ENCODE measurements at regions not wholly inside any gene's neighbourhood (a gene's known extent, or its start where the extent isn't known, plus 50 kb on each side); places are given as distances from the start of the nearest gene placed in this dataset.

- no peaks in the 10 kb centered on the region for H3K27me3 ChIP-seq (replicated peaks)
- no peak for DNase-seq (ENCODE audit: low read depth in 1 of 2, low spot score in 2 of 2)
Measured at GRCh38 chr4:175871774-175872405, 59.8 kb upstream of the GPM6A start.

GRCh38 chr4:175873707-175874106, 61.6 kb upstream of the GPM6A start:
- H3K36me3 ChIP-seq: no peaks in the 10 kb centered on the region
- H3K9me3 ChIP-seq (replicated peaks): no peaks in the 10 kb centered on the region
- no peak for DNase-seq (ENCODE audit: low read depth in 1 of 2, low spot score in 2 of 2)

More at GRCh38 chr4:175871774-175872405, 59.8 kb upstream of the GPM6A start:
- Histone ChIP-seq H3K4me3 (no peak overlapping the region), H3K36me3 (no peaks in the 10 kb centered on the region), H3K9me3 (replicated peaks) (no peaks in the 10 kb centered on the region), H3K27ac (no peak overlapping the region), H3K4me1 (replicated peaks) (no peaks in the 10 kb centered on the region)

GRCh38 chr4:175874306-175874705, 62.2 kb upstream of the GPM6A start:
- no peaks in the 10 kb centered on the region for H3K4me1 ChIP-seq (replicated peaks)
- H3K36me3 ChIP-seq: no peaks in the 10 kb centered on the region
- H3K27ac ChIP-seq: no peak overlapping the region
- H3K9me3 ChIP-seq (replicated peaks): no peaks in the 10 kb centered on the region
- no peaks in the 10 kb centered on the region for H3K27me3 ChIP-seq (replicated peaks)
- no peak overlapping the region for H3K4me3 ChIP-seq
- no peak for DNase-seq (ENCODE audit: low read depth in 1 of 2, low spot score in 2 of 2)

More at GRCh38 chr4:175873707-175874106, 61.6 kb upstream of the GPM6A start:
- no peak overlapping the region for H3K27ac ChIP-seq
- H3K4me3 ChIP-seq: no peak overlapping the region
- no peaks in the 10 kb centered on the region for H3K4me1 ChIP-seq (replicated peaks)
- no peaks in the 10 kb centered on the region for H3K27me3 ChIP-seq (replicated peaks)

- no peak overlapping the region for H3K27ac ChIP-seq
- H3K9me3 ChIP-seq (replicated peaks): no peaks in the 10 kb centered on the region
- no peak for DNase-seq (ENCODE audit: low read depth in 1 of 2, low spot score in 2 of 2)
- no peaks in the 10 kb centered on the region for H3K27me3 ChIP-seq (replicated peaks)
- H3K4me3 ChIP-seq: no peak overlapping the region
- no peaks in the 10 kb centered on the region for H3K4me1 ChIP-seq (replicated peaks)
- no peaks in the 10 kb centered on the region for H3K36me3 ChIP-seq
Measured at GRCh38 chr4:175875993-175876771, 64.1 kb upstream of the GPM6A start.

- Histone ChIP-seq H3K27ac (no peak overlapping the region), H3K27me3 (replicated peaks) (no peaks in the 10 kb centered on the region), H3K4me1 (replicated peaks) (no peaks in the 10 kb centered on the region), H3K9me3 (replicated peaks) (no peaks in the 10 kb centered on the region), H3K36me3 (no peaks in the 10 kb centered on the region), H3K4me3 (no peak overlapping the region)
- DNase-seq (ENCODE audit: low read depth in 1 of 2, low spot score in 2 of 2): no peak
Measured at GRCh38 chr4:175882891-175883290, 70.8 kb upstream of the GPM6A start.

- Histone ChIP-seq H3K27ac (no peak overlapping the region), H3K9me3 (replicated peaks) (no peaks in the 10 kb centered on the region), H3K4me3 (no peak overlapping the region), H3K27me3 (replicated peaks) (no peaks in the 10 kb centered on the region), H3K36me3 (no peaks in the 10 kb centered on the region), H3K4me1 (replicated peaks) (no peaks in the 10 kb centered on the region)
- no peak for DNase-seq (ENCODE audit: low read depth in 1 of 2, low spot score in 2 of 2)
Measured at GRCh38 chr4:175884048-175884447, 72.0 kb upstream of the GPM6A start.

- H3K4me3 ChIP-seq: no peak overlapping the region
- no peaks in the 10 kb centered on the region for H3K4me1 ChIP-seq (replicated peaks)
- DNase-seq (ENCODE audit: low read depth in 1 of 2, low spot score in 2 of 2): no peak
- H3K9me3 ChIP-seq (replicated peaks): no peaks in the 10 kb centered on the region
- no peaks in the 10 kb centered on the region for H3K27me3 ChIP-seq (replicated peaks)
- H3K27ac ChIP-seq: no peak overlapping the region
- H3K36me3 ChIP-seq: no peaks in the 10 kb centered on the region
Measured at GRCh38 chr4:175891231-175891630, 79.2 kb upstream of the GPM6A start.

- H3K27ac ChIP-seq: no peak overlapping the region
- no peak overlapping the region for H3K4me3 ChIP-seq
- H3K36me3 ChIP-seq: no peaks in the 10 kb centered on the region
- no peaks in the 10 kb centered on the region for H3K4me1 ChIP-seq (replicated peaks)
- H3K27me3 ChIP-seq (replicated peaks): no peaks in the 10 kb centered on the region
- no peak for DNase-seq (ENCODE audit: low read depth in 1 of 2, low spot score in 2 of 2)
- H3K9me3 ChIP-seq (replicated peaks): no peaks in the 10 kb centered on the region
Measured at GRCh38 chr4:175891851-175892250, 79.8 kb upstream of the GPM6A start.

GRCh38 chr4:175905925-175906324, 93.9 kb upstream of the GPM6A start:
- Histone ChIP-seq H3K27ac (no peak overlapping the region), H3K27me3 (replicated peaks) (no peaks in the 10 kb centered on the region), H3K9me3 (replicated peaks) (no peaks in the 10 kb centered on the region), H3K4me3 (no peak overlapping the region), H3K4me1 (replicated peaks) (no peaks in the 10 kb centered on the region), H3K36me3 (no peaks in the 10 kb centered on the region)
- no peak for DNase-seq (ENCODE audit: low read depth in 1 of 2, low spot score in 2 of 2)

GRCh38 chr4:175906384-175906783, 94.3 kb upstream of the GPM6A start:
- DNase-seq (ENCODE audit: low read depth in 1 of 2, low spot score in 2 of 2): no peak
- Histone ChIP-seq H3K4me3 (no peak overlapping the region), H3K27ac (no peak overlapping the region)

GRCh38 chr4:175910700-175911099, 98.6 kb upstream of the GPM6A start:
- no peaks in the 10 kb centered on the region for H3K27me3 ChIP-seq (replicated peaks)

More at GRCh38 chr4:175906384-175906783, 94.3 kb upstream of the GPM6A start:
- H3K4me1 ChIP-seq (replicated peaks): no peaks in the 10 kb centered on the region
- H3K27me3 ChIP-seq (replicated peaks): no peaks in the 10 kb centered on the region
- H3K36me3 ChIP-seq: no peaks in the 10 kb centered on the region
- no peaks in the 10 kb centered on the region for H3K9me3 ChIP-seq (replicated peaks)

GRCh38 chr4:175916626-175917351, 104.7 kb upstream of the GPM6A start:
- H3K4me1 ChIP-seq (replicated peaks): no peaks in the 10 kb centered on the region

More at GRCh38 chr4:175910700-175911099, 98.6 kb upstream of the GPM6A start:
- Histone ChIP-seq H3K9me3 (replicated peaks) (no peaks in the 10 kb centered on the region), H3K4me1 (replicated peaks) (no peaks in the 10 kb centered on the region), H3K27ac (no peak overlapping the region), H3K4me3 (no peak overlapping the region), H3K36me3 (no peaks in the 10 kb centered on the region)
- DNase-seq (ENCODE audit: low read depth in 1 of 2, low spot score in 2 of 2): no peak

GRCh38 chr4:175927121-175927520, 115.1 kb upstream of the GPM6A start:
- Histone ChIP-seq H3K9me3 (replicated peaks) (no peaks in the 10 kb centered on the region), H3K27me3 (replicated peaks) (no peaks in the 10 kb centered on the region; the same call in none of the 2 replicates), H3K4me3 (no peak overlapping the region), H3K27ac (no peak overlapping the region), H3K36me3 (no peaks in the 10 kb centered on the region), H3K4me1 (replicated peaks) (no peaks in the 10 kb centered on the region)
- no peak for DNase-seq (ENCODE audit: low read depth in 1 of 2, low spot score in 2 of 2)

More at GRCh38 chr4:175916626-175917351, 104.7 kb upstream of the GPM6A start:
- H3K36me3 ChIP-seq: no peaks in the 10 kb centered on the region
- H3K4me3 ChIP-seq: no peak overlapping the region
- no peaks in the 10 kb centered on the region for H3K9me3 ChIP-seq (replicated peaks)
- no peak for DNase-seq (ENCODE audit: low read depth in 1 of 2, low spot score in 2 of 2)
- no peaks in the 10 kb centered on the region; the same call in 1 of the 2 replicates for H3K27me3 ChIP-seq (replicated peaks)
- no peak overlapping the region for H3K27ac ChIP-seq

- no peak overlapping the region for H3K4me3 ChIP-seq
- no peaks in the 10 kb centered on the region; the same call in 1 of the 2 replicates for H3K27me3 ChIP-seq (replicated peaks)
- no peaks in the 10 kb centered on the region for H3K36me3 ChIP-seq
- no peak overlapping the region for H3K27ac ChIP-seq
- H3K4me1 ChIP-seq (replicated peaks): no peaks in the 10 kb centered on the region
- no peaks in the 10 kb centered on the region for H3K9me3 ChIP-seq (replicated peaks)
- no peak for DNase-seq (ENCODE audit: low read depth in 1 of 2, low spot score in 2 of 2)
Measured at GRCh38 chr4:175929441-175929840, 117.4 kb upstream of the GPM6A start.

Data from SJSA1 (cell line).